GM10266 (cell line): ENCODE measurements at regions not wholly inside any gene's neighbourhood (a gene's known extent, or its start where the extent isn't known, plus 50 kb on each side); places are given as distances from the start of the nearest gene placed in this dataset.

Experiments used
- DNase-seq: peaks from one replicate; pipeline ENCODE4 v3.0.0; 2012; ENCODE audit errors: extremely low spot score
- TF ChIP-seq, protein P1 (sequence below): IDR thresholded peaks from 2 replicates; pipeline ENCODE4 v1.5.1; 2012; ENCODE audit warnings: mild to moderate bottlenecking, low read depth; ENCODE audit not compliant: control insufficient read depth, insufficient read depth; ENCODE audit errors: missing control alignments

DNA sequence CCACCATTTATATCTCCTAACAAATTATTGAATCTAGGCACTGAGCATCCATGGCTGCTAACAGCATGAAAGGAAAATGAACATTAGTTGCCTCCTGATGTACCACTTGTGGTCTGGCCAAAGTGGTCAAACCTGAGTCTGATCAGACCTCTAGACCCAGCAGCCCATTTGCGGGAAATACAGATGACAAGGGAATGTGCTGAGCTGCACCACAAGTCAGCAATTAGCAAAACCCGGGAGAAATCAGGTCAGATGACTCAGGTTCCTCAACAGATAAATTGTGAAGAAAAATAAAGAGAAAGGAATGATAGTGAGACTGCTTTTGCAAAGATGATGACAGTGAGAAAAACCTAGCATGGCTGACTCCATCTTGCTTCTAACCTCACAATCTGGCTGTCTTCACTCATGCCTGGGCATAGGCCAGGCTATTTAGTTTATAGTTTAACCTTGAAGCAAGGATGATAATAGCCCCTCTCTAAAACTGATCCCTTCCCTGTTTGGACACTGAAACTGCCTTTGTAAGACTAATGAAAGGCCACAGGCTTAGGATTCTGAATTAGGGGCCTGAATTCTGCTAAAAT lies 142.7 kb upstream of the ASIC2 start:
- TF ChIP-seq, protein P1, sequence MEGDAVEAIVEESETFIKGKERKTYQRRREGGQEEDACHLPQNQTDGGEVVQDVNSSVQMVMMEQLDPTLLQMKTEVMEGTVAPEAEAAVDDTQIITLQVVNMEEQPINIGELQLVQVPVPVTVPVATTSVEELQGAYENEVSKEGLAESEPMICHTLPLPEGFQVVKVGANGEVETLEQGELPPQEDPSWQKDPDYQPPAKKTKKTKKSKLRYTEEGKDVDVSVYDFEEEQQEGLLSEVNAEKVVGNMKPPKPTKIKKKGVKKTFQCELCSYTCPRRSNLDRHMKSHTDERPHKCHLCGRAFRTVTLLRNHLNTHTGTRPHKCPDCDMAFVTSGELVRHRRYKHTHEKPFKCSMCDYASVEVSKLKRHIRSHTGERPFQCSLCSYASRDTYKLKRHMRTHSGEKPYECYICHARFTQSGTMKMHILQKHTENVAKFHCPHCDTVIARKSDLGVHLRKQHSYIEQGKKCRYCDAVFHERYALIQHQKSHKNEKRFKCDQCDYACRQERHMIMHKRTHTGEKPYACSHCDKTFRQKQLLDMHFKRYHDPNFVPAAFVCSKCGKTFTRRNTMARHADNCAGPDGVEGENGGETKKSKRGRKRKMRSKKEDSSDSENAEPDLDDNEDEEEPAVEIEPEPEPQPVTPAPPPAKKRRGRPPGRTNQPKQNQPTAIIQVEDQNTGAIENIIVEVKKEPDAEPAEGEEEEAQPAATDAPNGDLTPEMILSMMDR = no peak
- DNase-seq = no peak

DNA sequence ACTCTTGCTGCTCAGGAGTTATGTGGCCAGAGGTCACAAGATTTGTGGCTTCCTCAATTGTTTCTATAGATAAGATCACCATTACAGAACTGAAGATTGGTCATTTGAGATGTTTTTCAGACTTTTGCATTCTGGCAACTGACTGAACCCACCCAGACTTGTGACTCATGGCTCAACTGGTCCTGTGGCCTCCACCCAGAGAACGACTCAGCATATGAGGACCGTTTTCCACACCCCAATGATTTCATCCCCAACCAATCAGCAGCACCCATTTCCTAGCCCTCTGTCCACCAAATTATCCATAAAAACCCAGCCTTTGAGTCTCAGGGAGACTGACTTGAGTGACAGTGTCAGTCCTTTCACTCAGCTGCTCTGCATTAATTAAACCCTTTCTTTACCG lies 143.2 kb upstream of the ASIC2 start:
- DNase-seq = no peak
- TF ChIP-seq, protein P1 = no peak

DNA sequence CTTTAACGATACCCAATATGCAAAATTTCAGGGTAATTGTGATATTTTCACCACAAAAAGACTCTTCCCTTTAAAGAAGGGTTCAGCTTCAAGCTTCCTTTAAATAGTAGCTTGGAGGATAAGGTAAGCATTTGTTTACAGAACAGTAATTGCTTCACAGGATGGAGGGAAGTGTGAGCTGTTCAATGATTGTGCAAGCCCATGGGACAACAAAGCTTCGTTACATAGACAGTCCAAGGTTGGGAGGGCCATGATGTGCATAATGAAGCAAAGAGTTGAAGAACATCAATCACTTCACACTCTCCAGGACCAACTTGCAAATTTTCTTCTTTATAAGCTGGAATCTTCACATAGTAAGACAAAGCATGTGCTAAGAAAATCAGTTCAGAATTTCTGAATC lies 145.0 kb upstream of the ASIC2 start:
- no peak for DNase-seq
- TF ChIP-seq, protein P1 = no peak

DNA sequence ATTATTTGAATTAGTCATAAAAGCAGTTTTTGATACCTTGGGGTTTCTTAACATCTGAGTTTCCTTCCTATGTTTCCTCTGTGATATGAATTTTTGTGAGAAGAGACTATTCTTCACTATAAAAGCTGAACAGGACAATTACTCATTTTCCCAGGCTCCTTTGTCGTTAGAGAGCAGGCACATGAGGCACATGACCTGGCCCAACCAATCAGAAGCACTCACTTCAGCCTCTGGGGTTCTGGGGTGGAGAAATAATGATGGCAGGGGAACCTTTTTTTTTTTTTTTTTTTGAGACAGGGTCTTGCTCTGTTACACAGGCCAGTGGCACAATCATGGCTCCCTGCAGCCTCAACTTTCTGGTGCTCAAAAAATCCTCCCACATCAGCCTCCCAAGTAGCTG lies 145.5 kb upstream of the ASIC2 start:
- TF ChIP-seq, protein P1 = no peak
- DNase-seq = no peak

DNA sequence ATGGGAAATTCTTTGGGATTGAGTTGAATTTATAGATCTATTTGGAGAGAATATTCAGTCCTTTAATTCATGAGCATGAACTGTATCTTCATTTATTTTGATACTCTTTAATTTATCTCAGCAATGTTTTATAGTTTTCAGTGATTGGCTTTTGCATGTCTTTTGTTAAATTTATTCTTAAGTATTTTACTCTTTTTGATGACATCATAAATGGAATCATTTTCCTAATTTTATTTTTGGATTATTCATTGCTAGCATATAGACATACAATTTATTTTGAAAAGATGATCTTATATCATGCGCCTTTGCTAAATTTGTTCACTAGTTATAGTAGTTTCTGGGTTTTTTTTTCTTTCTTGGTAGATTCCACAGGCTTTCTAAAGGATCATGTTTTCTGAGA lies 149.2 kb upstream of the ASIC2 start:
- TF ChIP-seq, protein P1 = no peak
- no peak for DNase-seq

DNA sequence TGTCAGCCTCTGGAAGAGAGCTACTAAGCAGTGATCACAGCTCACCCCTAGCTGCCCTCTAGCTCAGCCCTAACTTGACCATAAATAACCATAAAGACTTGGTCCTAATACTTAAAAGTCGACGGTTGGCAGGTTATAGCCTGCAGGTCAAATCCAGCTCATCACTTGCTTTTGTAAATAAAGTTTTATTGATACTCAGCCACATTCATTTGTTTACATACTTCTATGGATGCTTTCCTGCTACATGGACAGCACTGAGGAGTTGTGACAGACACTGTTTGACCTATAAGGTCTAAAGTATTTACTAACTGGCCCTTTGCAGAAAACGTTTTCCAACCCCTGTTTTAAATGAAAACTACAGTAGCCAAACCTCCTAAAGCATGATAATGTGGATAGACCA lies 151.6 kb upstream of the ASIC2 start:
- TF ChIP-seq, protein P1 = no peak
- DNase-seq = no peak

DNA sequence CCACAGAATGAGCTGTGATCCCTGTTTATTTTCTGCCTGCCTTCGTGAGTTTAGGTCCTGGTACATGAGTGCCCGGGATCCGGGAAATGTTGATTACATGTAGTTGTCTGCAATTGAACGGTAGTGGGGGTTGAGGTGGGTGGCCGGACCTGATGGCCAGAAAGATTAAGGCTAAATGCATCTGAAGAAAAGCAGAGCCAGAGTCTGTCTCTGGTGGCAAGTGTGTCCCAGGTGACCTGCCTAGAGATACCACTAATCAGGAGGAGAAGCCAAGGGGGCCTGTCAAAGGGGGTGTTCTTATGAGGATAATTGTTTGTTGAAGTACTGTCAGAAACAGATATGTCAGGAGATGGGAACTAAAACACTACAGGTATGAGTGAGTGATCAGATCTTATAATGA lies 154.0 kb upstream of the ASIC2 start:
- TF ChIP-seq, protein P1 = no peak
- no peak for DNase-seq
